OCI-LY7 (cell line): ENCODE measurements at regions not wholly inside any gene's neighbourhood (a gene's known extent, or its start where the extent isn't known, plus 50 kb on each side); places are given as distances from the start of the nearest gene placed in this dataset.

Source experiments
- CTCF ChIP-seq: fragments of 200-600 bp; sonication (generic); conservative IDR thresholded peaks from 2 replicates; pipeline ENCODE4 v1.5.1; 2014; ENCODE audit warnings: mild to moderate bottlenecking, antibody characterized with exemption, low read length, moderate library complexity, mixed read lengths
- EZH2phosphoT487 ChIP-seq: fragments of 200-600 bp; sonication (generic); IDR thresholded peaks from 2 replicates; pipeline ENCODE4 v1.6.1; 2018; ENCODE audit warnings: low read depth, borderline replicate concordance, mild to moderate bottlenecking, mixed run types, antibody characterized with exemption, low read length, moderate library complexity, mixed read lengths

GRCh38 chr2:19255481-19255880 lies 102.9 kb downstream of the OSR1 start:
- no peak for TF ChIP-seq CTCF
- TF ChIP-seq EZH2phosphoT487 = no peak
